ENCODE measurements at regions not wholly inside any gene's neighbourhood (a gene's known extent, or its start where the extent isn't known, plus 50 kb on each side); places are given as distances from the start of the nearest gene placed in this dataset.

- no peak overlapping the region for H2BK15ac ChIP-seq (ENCODE audit: low read depth, low read length)
- no peak overlapping the region for H4K91ac ChIP-seq (ENCODE audit: insufficient read length, low read depth, low read length)
- no peak overlapping the region for H3K56ac ChIP-seq (ENCODE audit: insufficient read length, low read depth, low read length)
- H3K9me3 Mint-ChIP-seq: no peaks in the 10 kb centered on the region; a peak in 1 of 5 replicates
- no peak overlapping the region for H4K8ac ChIP-seq (replicated peaks; ENCODE audit: insufficient read length, low read depth, low read length)
- H3K4me2 ChIP-seq (ENCODE audit: insufficient read depth, insufficient read length, low read length): peak overlapping the region; percentile 8
- no peak for TF ChIP-seq CTCF (conservative IDR thresholded peaks at IDR 0.05)
- peak overlapping the region in 2 of 3 experiments; percentile 56 to 85; a peak in 2 of 7 replicates for H3K27ac Mint-ChIP-seq
- no peak overlapping the region for H3K4me3 Mint-ChIP-seq
- H3K4ac ChIP-seq (ENCODE audit: low read depth, low read length): no peak overlapping the region
- H2AFZ ChIP-seq (ENCODE audit: low read length): no peak overlapping the region
- H2BK120ac ChIP-seq (ENCODE audit: low read depth, low read length, poor library complexity, severe bottlenecking): no peak overlapping the region
- H3K9me3 ChIP-seq (ENCODE audit: control insufficient read depth, low read depth, low read length): no peaks in the 10 kb centered on the region
- no peak overlapping the region for H2BK5ac ChIP-seq (ENCODE audit: insufficient read length, low read length)
- no peak for DNase-seq
- peaks cover 2% of the 10 kb centered on the region; the same call in 1 of the 2 replicates for H3K4me1 ChIP-seq (ENCODE audit: insufficient read depth, low read length)
- H2AK5ac ChIP-seq (ENCODE audit: insufficient read length, low read length): no peak overlapping the region
- no peak overlapping the region for H3K14ac ChIP-seq (ENCODE audit: insufficient read depth, low read length)
- no peak overlapping the region for H3K18ac ChIP-seq (ENCODE audit: insufficient read length, low read depth, low read length)
- H3K23me2 ChIP-seq (ENCODE audit: insufficient read length, low read depth, low read length, poor library complexity, severe bottlenecking): no peaks in the 10 kb centered on the region
- no peak overlapping the region for H2BK12ac ChIP-seq (ENCODE audit: insufficient read length, low read depth, low read length)
- no peaks in the 10 kb centered on the region; the same call in 1 of the 2 replicates for H3K27me3 Mint-ChIP-seq (ENCODE audit: low read depth)
- no peaks in the 10 kb centered on the region; a peak in 4 of 7 replicates for H3K36me3 Mint-ChIP-seq (ENCODE audit: insufficient read depth in 1 of 3, low read depth in 3 of 3)
- no peak overlapping the region for H3K9ac ChIP-seq (ENCODE audit: extremely low read depth, insufficient read length, low read length)
- H2BK20ac ChIP-seq (ENCODE audit: low read depth, low read length, poor library complexity, severe bottlenecking): no peak overlapping the region
- no peak overlapping the region for H3K27ac ChIP-seq (ENCODE audit: insufficient read length, low read depth, low read length)
- no peaks in the 10 kb centered on the region for H3K27me3 ChIP-seq (ENCODE audit: insufficient read depth, low read length)
- no peak overlapping the region for H3K23ac ChIP-seq (ENCODE audit: insufficient read length, low read depth, low read length)
- no peaks in the 10 kb centered on the region for H4K20me1 ChIP-seq (ENCODE audit: control insufficient read depth, insufficient read depth, insufficient read length)
- no peaks in the 10 kb centered on the region for H3K79me1 ChIP-seq (ENCODE audit: insufficient read depth, low read depth, low read length, poor library complexity, severe bottlenecking)
- no peak overlapping the region for H3T11ph ChIP-seq (ENCODE audit: low read length)
- peaks cover 26 to 40% of the 10 kb centered on the region in 2 experiments for H3K4me1 Mint-ChIP-seq
- H4K5ac ChIP-seq (ENCODE audit: insufficient read length, low read depth, low read length): no peak overlapping the region
- no peaks in the 10 kb centered on the region for H3K79me2 ChIP-seq (ENCODE audit: insufficient read depth, low read length)
These were observed 1752.6 kb upstream of the C9orf72 start for GRCh38 chr9:29325894-29326293.

All from H9 (cell line).